Smooth muscle cell (in vitro differentiated cells): ENCODE measurements at regions not wholly inside any gene's neighbourhood (a gene's known extent, or its start where the extent isn't known, plus 50 kb on each side); places are given as distances from the start of the nearest gene placed in this dataset.
A peak's percentile ranks its signal among the peaks of the same experiment; 100 is the strongest.

Source experiments
- DNase-seq: peaks from one replicate; lab custom pipeline; 2025; ENCODE audit not compliant: unreplicated experiment; lab: John Stamatoyannopoulos, UW
- H2AFZ ChIP-seq: fragments of 200-600 bp; sonication (generic); 2 replicates; pipeline ENCODE4 v1.6.0; 2016; ENCODE audit warnings: antibody characterized with exemption, low read depth, mild to moderate bottlenecking
- H3F3A ChIP-seq: fragments of 200-600 bp; sonication (generic); 2 replicates; pipeline ENCODE4 v1.6.0; 2017; ENCODE audit warnings: antibody characterized with exemption, low read depth
- H3K27ac ChIP-seq: fragments of 200-600 bp; sonication (generic); 2 replicates; pipeline ENCODE4 v1.5.1; 2016; ENCODE audit warnings: low read depth, mild to moderate bottlenecking
- H3K27me3 ChIP-seq: fragments of 200-600 bp; sonication (generic); 2 replicates; pipeline ENCODE4 v1.6.1; 2016; ENCODE audit warnings: low read depth, mild to moderate bottlenecking
- H3K36me3 ChIP-seq: fragments of 200-600 bp; sonication (generic); 2 replicates; pipeline ENCODE4 v1.5.1; 2016; ENCODE audit warnings: low read depth
- H3K4me1 ChIP-seq: fragments of 200-600 bp; sonication (generic); 2 replicates; pipeline ENCODE4 v1.5.1; 2016; ENCODE audit warnings: low read depth
- H3K4me2 ChIP-seq: fragments of 200-600 bp; sonication (generic); 2 replicates; pipeline ENCODE4 v1.6.0; 2016; ENCODE audit warnings: mild to moderate bottlenecking
- H3K4me3 ChIP-seq: fragments of 200-600 bp; sonication (generic); 2 replicates; pipeline ENCODE4 v1.5.1; 2016; ENCODE audit warnings: mild to moderate bottlenecking
- H3K79me2 ChIP-seq: fragments of 200-600 bp; sonication (generic); 2 replicates; pipeline ENCODE4 v1.6.0; 2016; ENCODE audit warnings: low read depth, mild to moderate bottlenecking
- H3K9ac ChIP-seq: fragments of 200-600 bp; sonication (generic); 2 replicates; pipeline ENCODE4 v1.6.0; 2016; ENCODE audit warnings: low read depth
- H3K9me3 ChIP-seq: fragments of 200-600 bp; sonication (generic); replicated peaks from 2 replicates; pipeline ENCODE4 v1.5.1; 2016; ENCODE audit warnings: low read depth
- H4K20me1 ChIP-seq: fragments of 200-600 bp; sonication (generic); 2 replicates; pipeline ENCODE4 v1.6.0; 2016; ENCODE audit warnings: low read depth
- CTCF ChIP-seq: fragments of 200-600 bp; sonication (generic); IDR thresholded peaks from 2 replicates; pipeline ENCODE4 v1.5.1; 2017; ENCODE audit warnings: borderline replicate concordance, mild to moderate bottlenecking, antibody characterized with exemption; ENCODE audit not compliant: insufficient read depth, poor library complexity, severe bottlenecking
- WGBS: methylation state at CpG from one replicate; pipeline ENCODE4 v1.1.7; 2016; ENCODE audit warnings: low lambda C conversion rate; 5-methylcytosine and 5-hydroxymethylcytosine counted together

DNA sequence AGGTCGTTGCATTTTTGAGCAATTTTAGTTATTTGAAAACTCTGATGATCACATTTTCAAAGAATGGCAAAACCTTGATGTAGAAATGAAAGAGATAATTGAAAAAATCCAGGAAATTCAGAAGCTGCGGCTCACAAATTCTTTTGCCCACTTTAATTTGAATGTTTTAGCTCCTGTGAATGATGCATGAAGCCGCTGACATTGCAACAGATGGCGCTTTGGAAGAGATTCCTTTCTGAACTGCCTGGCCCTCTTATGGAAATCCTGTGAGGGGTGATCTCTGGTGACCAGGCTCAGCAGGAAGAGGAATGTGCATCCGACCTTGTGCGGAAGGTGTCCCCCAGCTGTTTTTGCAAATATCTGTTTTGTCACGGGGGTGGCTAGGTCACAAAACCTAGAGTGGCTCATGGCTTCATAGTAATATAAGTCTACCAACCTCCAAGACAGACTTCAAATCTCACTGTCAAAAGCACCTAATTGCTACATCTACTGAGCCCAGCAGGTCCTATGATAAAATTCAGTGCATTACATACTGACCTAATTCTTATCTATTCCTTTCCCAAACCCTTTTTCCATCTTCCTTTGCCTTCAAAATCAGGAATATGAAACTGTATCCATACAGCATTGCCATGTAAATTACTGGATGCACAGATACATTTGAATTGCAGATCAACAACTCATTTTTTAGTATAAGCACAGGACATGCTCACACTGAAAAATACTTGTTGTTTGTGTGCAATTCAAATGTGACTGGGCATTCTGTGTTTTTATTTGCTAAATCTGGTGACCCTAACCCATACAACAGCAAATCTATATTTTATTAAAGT lies 412.7 kb downstream of the ETS1 start:
- TF ChIP-seq CTCF = no peak
- Histone ChIP-seq H3K9ac (peak overlapping the region; percentile 13), H3K27ac (peak overlapping the region; percentile 48), H4K20me1 (no peaks in the 10 kb centered on the region), H2AFZ (peak overlapping the region; percentile 49), H3K4me3 (no peak overlapping the region), H3K4me2 (peak overlapping the region; percentile 37), H3K4me1 (no peaks in the 10 kb centered on the region), H3K79me2 (no peaks in the 10 kb centered on the region), H3K36me3 (no peaks in the 10 kb centered on the region), H3K27me3 (no peaks in the 10 kb centered on the region), H3F3A (no peaks in the 10 kb centered on the region), H3K9me3 (no peaks in the 10 kb centered on the region)
- WGBS = 23% methylated on average over 7 of the region's 7 CpGs
- no peak for DNase-seq

DNA sequence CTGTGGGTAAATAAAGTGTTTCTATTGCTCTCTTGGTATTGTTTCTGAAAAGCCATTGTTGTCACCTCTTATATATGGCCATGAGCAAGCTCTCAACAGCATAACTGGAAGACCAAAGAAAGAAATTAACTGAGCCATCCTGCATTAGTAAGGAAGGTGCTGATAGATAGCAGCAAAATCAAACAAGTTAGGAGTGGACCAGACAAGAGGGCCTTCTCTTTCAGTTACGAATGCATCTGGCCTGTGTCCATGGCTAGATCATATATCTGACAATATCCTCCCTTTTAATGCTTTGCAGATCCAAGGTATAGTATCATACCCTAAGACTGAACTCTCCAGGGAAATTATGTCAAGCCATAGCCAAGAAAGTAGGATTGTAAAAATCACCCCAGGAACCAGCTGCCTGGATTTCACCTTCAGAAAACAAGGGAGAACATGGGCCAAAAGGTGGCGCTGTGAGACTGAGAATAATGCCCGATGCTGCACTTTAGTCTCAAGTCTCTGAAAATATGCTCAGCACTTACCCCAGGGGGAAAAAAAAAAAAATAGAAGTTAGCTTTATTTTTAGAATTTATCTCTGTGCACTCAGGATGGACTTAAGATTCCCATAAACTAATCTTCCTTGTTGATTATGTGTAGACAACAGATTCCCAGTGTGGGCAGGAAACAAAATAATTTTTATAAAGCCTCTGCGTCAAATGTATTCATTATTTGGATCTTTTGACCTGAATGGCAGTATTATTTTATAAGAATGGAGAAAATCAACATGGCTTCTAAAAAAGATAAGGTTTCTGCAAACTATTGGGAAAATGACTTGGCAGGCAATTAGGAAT lies 415.1 kb downstream of the ETS1 start:
- peak; percentile 21 for DNase-seq
- peak; percentile 83 for TF ChIP-seq CTCF
- Histone ChIP-seq H3K4me3 (no peak overlapping the region), H3K27me3 (peaks cover 4% of the 10 kb centered on the region), H3K9ac (no peak overlapping the region), H3K9me3 (no peaks in the 10 kb centered on the region), H3K4me1 (no peaks in the 10 kb centered on the region), H3F3A (no peaks in the 10 kb centered on the region), H3K36me3 (no peaks in the 10 kb centered on the region), H3K4me2 (no peak overlapping the region), H4K20me1 (no peaks in the 10 kb centered on the region), H2AFZ (no peak overlapping the region), H3K27ac (peak overlapping the region; percentile 13), H3K79me2 (no peaks in the 10 kb centered on the region)
- WGBS = 39% methylated on average over 4 of the region's 4 CpGs

GRCh38 chr11:128171506-128171905 lies 415.9 kb downstream of the ETS1 start:
- TF ChIP-seq CTCF = no peak
- no peaks in the 10 kb centered on the region for H3F3A ChIP-seq
- H3K79me2 ChIP-seq = no peaks in the 10 kb centered on the region
- DNase-seq = no peak
- no peaks in the 10 kb centered on the region for H3K4me1 ChIP-seq
- 86% methylated on average over 4 of the region's 4 CpGs for WGBS
- peaks cover 4% of the 10 kb centered on the region for H3K27me3 ChIP-seq
- no peaks in the 10 kb centered on the region for H3K9me3 ChIP-seq
- peak overlapping the region; percentile 13 for H3K27ac ChIP-seq
- H2AFZ ChIP-seq = no peak overlapping the region
- no peak overlapping the region for H3K4me2 ChIP-seq
- H4K20me1 ChIP-seq = no peaks in the 10 kb centered on the region
- no peaks in the 10 kb centered on the region for H3K36me3 ChIP-seq
- no peak overlapping the region for H3K9ac ChIP-seq
- no peak overlapping the region for H3K4me3 ChIP-seq
